Karpas-422 (cell line): ENCODE measurements at regions not wholly inside any gene's neighbourhood (a gene's known extent, or its start where the extent isn't known, plus 50 kb on each side); places are given as distances from the start of the nearest gene placed in this dataset.

Experiments used
- DNase-seq: peaks from one replicate; pipeline ENCODE4 v3.0.0-alpha.2; 2015
- H2AFZ ChIP-seq: fragments of 200-600 bp; sonication (generic); 2 replicates; pipeline ENCODE4 v1.6.1; 2014; ENCODE audit warnings: antibody characterized with exemption, low read length, mixed read lengths
- H3K27ac ChIP-seq: fragments of 200-600 bp; sonication (generic); 2 replicates; pipeline ENCODE4 v1.5.1; 2014; ENCODE audit warnings: mild to moderate bottlenecking, low read length, moderate library complexity
- H3K27me3 ChIP-seq: fragments of 200-600 bp; sonication (generic); 2 replicates; pipeline ENCODE4 v1.6.1; 2014; ENCODE audit warnings: low read length, mixed read lengths
- H3K36me3 ChIP-seq: fragments of 200-600 bp; sonication (generic); 2 replicates; pipeline ENCODE4 v1.6.1; 2014; ENCODE audit warnings: low read length, mixed read lengths; ENCODE audit not compliant: insufficient read depth
- H3K4me1 ChIP-seq: fragments of 200-600 bp; sonication (generic); 2 replicates; pipeline ENCODE4 v1.6.1; 2014; ENCODE audit warnings: mild to moderate bottlenecking, low read length, mixed read lengths
- H3K4me2 ChIP-seq: fragments of 200-600 bp; sonication (generic); 2 replicates; pipeline ENCODE4 v1.6.1; 2014; ENCODE audit warnings: low read length, low read depth, mild to moderate bottlenecking; ENCODE audit not compliant: poor library complexity, severe bottlenecking
- H3K4me3 ChIP-seq: fragments of 200-600 bp; sonication (generic); 2 replicates; pipeline ENCODE4 v1.5.1; 2014; ENCODE audit warnings: mild to moderate bottlenecking, antibody characterized with exemption, low read length, mixed read lengths
- H3K79me2 ChIP-seq: fragments of 200-600 bp; sonication (generic); 2 replicates; pipeline ENCODE4 v1.6.1; 2014; ENCODE audit warnings: mild to moderate bottlenecking, low read length, mixed read lengths
- H3K9ac ChIP-seq: fragments of 200-600 bp; sonication (generic); 2 replicates; pipeline ENCODE4 v1.6.0; 2014; ENCODE audit warnings: low read length
- H3K9me2 ChIP-seq: fragments of 200-600 bp; sonication (generic), shearing (Covaris generic); replicated peaks from 2 replicates; pipeline ENCODE4 v1.6.0; 2014; ENCODE audit warnings: mild to moderate bottlenecking, low read length, moderate library complexity; ENCODE audit not compliant: insufficient read depth
- H3K9me3 ChIP-seq: fragments of 300-700, 200-600 bp; sonication (generic); 2 replicates; pipeline ENCODE4 v1.6.1; 2014; ENCODE audit warnings: low read length, mixed read lengths
- H4K20me1 ChIP-seq: fragments of 200-600 bp; sonication (generic); 2 replicates; pipeline ENCODE4 v1.6.1; 2014; ENCODE audit warnings: mild to moderate bottlenecking, antibody characterized with exemption, low read length, low read depth; ENCODE audit not compliant: insufficient read depth

- Histone ChIP-seq H3K27ac (no peak overlapping the region), H3K79me2 (no peaks in the 10 kb centered on the region), H3K36me3 (no peaks in the 10 kb centered on the region), H3K4me1 (no peaks in the 10 kb centered on the region), H4K20me1 (no peaks in the 10 kb centered on the region), H3K9me2 (no peaks in the 10 kb centered on the region), H3K4me2 (no peak overlapping the region), H3K27me3 (no peaks in the 10 kb centered on the region), H3K4me3 (no peak overlapping the region), H2AFZ (no peak overlapping the region), H3K9me3 (no peaks in the 10 kb centered on the region), H3K9ac (no peak overlapping the region)
- DNase-seq: no peak
Observed at GRCh38 chr1:182122256-182122912, 60.9 kb upstream of the ZNF648 start.

GRCh38 chr1:182121787-182122186, 60.3 kb upstream of the ZNF648 start:
- no peak for DNase-seq
- Histone ChIP-seq H3K27me3 (no peaks in the 10 kb centered on the region), H3K9me2 (no peaks in the 10 kb centered on the region), H3K36me3 (no peaks in the 10 kb centered on the region), H2AFZ (no peak overlapping the region), H3K9ac (no peak overlapping the region), H3K4me1 (no peaks in the 10 kb centered on the region), H3K79me2 (no peaks in the 10 kb centered on the region), H3K9me3 (no peaks in the 10 kb centered on the region), H3K4me3 (no peak overlapping the region), H3K4me2 (no peak overlapping the region), H3K27ac (no peak overlapping the region), H4K20me1 (no peaks in the 10 kb centered on the region)

- Histone ChIP-seq H2AFZ (no peak overlapping the region), H3K4me2 (no peak overlapping the region), H3K4me1 (no peaks in the 10 kb centered on the region), H3K79me2 (no peaks in the 10 kb centered on the region), H4K20me1 (no peaks in the 10 kb centered on the region), H3K27ac (no peak overlapping the region), H3K4me3 (no peak overlapping the region), H3K9ac (no peak overlapping the region), H3K9me3 (no peaks in the 10 kb centered on the region), H3K36me3 (no peaks in the 10 kb centered on the region), H3K27me3 (no peaks in the 10 kb centered on the region), H3K9me2 (no peaks in the 10 kb centered on the region)
- no peak for DNase-seq
Observed at GRCh38 chr1:182120411-182121258, 59.1 kb upstream of the ZNF648 start.

GRCh38 chr1:182119631-182120030, 58.1 kb upstream of the ZNF648 start:
- Histone ChIP-seq H3K27me3 (no peaks in the 10 kb centered on the region), H3K27ac (no peak overlapping the region), H3K4me3 (no peak overlapping the region), H3K9ac (no peak overlapping the region), H4K20me1 (no peaks in the 10 kb centered on the region), H3K4me1 (no peaks in the 10 kb centered on the region), H3K36me3 (no peaks in the 10 kb centered on the region), H3K9me2 (no peaks in the 10 kb centered on the region), H3K9me3 (no peaks in the 10 kb centered on the region), H3K79me2 (no peaks in the 10 kb centered on the region), H2AFZ (no peak overlapping the region), H3K4me2 (no peak overlapping the region)
- no peak for DNase-seq

- Histone ChIP-seq H3K9ac (no peak overlapping the region), H3K9me2 (no peaks in the 10 kb centered on the region), H2AFZ (no peak overlapping the region)
Observed at GRCh38 chr1:182118851-182119250, 57.3 kb upstream of the ZNF648 start.

GRCh38 chr1:182114627-182115023, 53.1 kb upstream of the ZNF648 start:
- no peaks in the 10 kb centered on the region for H3K36me3 ChIP-seq
- H3K4me2 ChIP-seq: no peak overlapping the region
- H3K9ac ChIP-seq: no peak overlapping the region
- no peaks in the 10 kb centered on the region for H3K9me2 ChIP-seq
- H4K20me1 ChIP-seq: no peaks in the 10 kb centered on the region
- no peaks in the 10 kb centered on the region for H3K4me1 ChIP-seq
- no peak overlapping the region for H3K4me3 ChIP-seq
- no peaks in the 10 kb centered on the region for H3K27me3 ChIP-seq
- no peaks in the 10 kb centered on the region for H3K79me2 ChIP-seq
- no peaks in the 10 kb centered on the region for H3K9me3 ChIP-seq
- DNase-seq: no peak
- H3K27ac ChIP-seq: no peak overlapping the region
- no peak overlapping the region for H2AFZ ChIP-seq

More at GRCh38 chr1:182118851-182119250, 57.3 kb upstream of the ZNF648 start:
- Histone ChIP-seq H3K4me3 (no peak overlapping the region), H3K27ac (no peak overlapping the region), H3K4me2 (no peak overlapping the region), H3K9me3 (no peaks in the 10 kb centered on the region), H4K20me1 (no peaks in the 10 kb centered on the region), H3K27me3 (no peaks in the 10 kb centered on the region), H3K36me3 (no peaks in the 10 kb centered on the region), H3K4me1 (no peaks in the 10 kb centered on the region), H3K79me2 (no peaks in the 10 kb centered on the region)
- no peak for DNase-seq

- Histone ChIP-seq H3K79me2 (no peaks in the 10 kb centered on the region), H3K27me3 (no peaks in the 10 kb centered on the region), H3K4me3 (no peak overlapping the region), H3K9ac (no peak overlapping the region), H3K9me2 (no peaks in the 10 kb centered on the region), H2AFZ (no peak overlapping the region), H3K4me2 (no peak overlapping the region), H4K20me1 (no peaks in the 10 kb centered on the region), H3K27ac (no peak overlapping the region), H3K36me3 (no peaks in the 10 kb centered on the region), H3K4me1 (no peaks in the 10 kb centered on the region), H3K9me3 (no peaks in the 10 kb centered on the region)
- no peak for DNase-seq
Observed at GRCh38 chr1:182113879-182114626, 52.5 kb upstream of the ZNF648 start.

- no peak overlapping the region for H3K4me2 ChIP-seq
- H3K79me2 ChIP-seq: no peaks in the 10 kb centered on the region
- H3K9me2 ChIP-seq: no peaks in the 10 kb centered on the region
- no peaks in the 10 kb centered on the region for H3K4me1 ChIP-seq
- no peaks in the 10 kb centered on the region for H3K9me3 ChIP-seq
- no peak overlapping the region for H2AFZ ChIP-seq
- DNase-seq: no peak
- no peaks in the 10 kb centered on the region for H4K20me1 ChIP-seq
- H3K4me3 ChIP-seq: no peak overlapping the region
- no peaks in the 10 kb centered on the region for H3K27me3 ChIP-seq
- no peak overlapping the region for H3K27ac ChIP-seq
- H3K36me3 ChIP-seq: no peaks in the 10 kb centered on the region
- H3K9ac ChIP-seq: no peak overlapping the region
Observed at GRCh38 chr1:182111496-182111895, 50.0 kb upstream of the ZNF648 start.
